KMS-11 (cell line): ENCODE measurements at regions not wholly inside any gene's neighbourhood (a gene's known extent, or its start where the extent isn't known, plus 50 kb on each side); places are given as distances from the start of the nearest gene placed in this dataset.

ENCODE experiments used
- H2AFZ ChIP-seq: fragments of 200-600 bp; sonication (generic); 2 replicates; pipeline ENCODE4 v1.6.1; 2016; ENCODE audit warnings: antibody characterized with exemption, mixed run types, low read depth
- H3K27ac ChIP-seq: fragments of 200-600 bp; sonication (generic); 2 replicates; pipeline ENCODE4 v1.6.1; 2016; ENCODE audit warnings: mild to moderate bottlenecking, mixed run types
- H3K27me3 ChIP-seq: fragments of 200-600 bp; sonication (generic); 2 replicates; pipeline ENCODE4 v1.6.1; 2017; ENCODE audit warnings: mild to moderate bottlenecking, low read depth, mixed run types, moderate library complexity; ENCODE audit not compliant: insufficient read depth
- H3K36me3 ChIP-seq: fragments of 200-600 bp; sonication (generic); 2 replicates; pipeline ENCODE4 v1.6.1; 2017; ENCODE audit warnings: mild to moderate bottlenecking, mixed run types; ENCODE audit not compliant: insufficient read depth
- H3K4me1 ChIP-seq: fragments of 200-600 bp; sonication (generic); 2 replicates; pipeline ENCODE4 v1.6.1; 2016; ENCODE audit warnings: mild to moderate bottlenecking, low read depth, mixed run types; ENCODE audit not compliant: poor library complexity, severe bottlenecking
- H3K4me2 ChIP-seq: fragments of 200-600 bp; sonication (generic); 2 replicates; pipeline ENCODE4 v1.7.0; 2016; ENCODE audit warnings: mild to moderate bottlenecking, mixed run types
- H3K4me3 ChIP-seq: fragments of 200-600 bp; sonication (generic); IDR thresholded peaks from 2 replicates; pipeline ENCODE4 v1.6.1; 2017; ENCODE audit warnings: low read depth, low read length, mixed read lengths; ENCODE audit not compliant: insufficient read depth
- H3K79me2 ChIP-seq: fragments of 200-600 bp; sonication (generic); 2 replicates; pipeline ENCODE4 v1.6.1; 2016; ENCODE audit warnings: low read depth, mixed run types; ENCODE audit not compliant: insufficient read depth
- H3K9ac ChIP-seq: fragments of 200-600 bp; sonication (generic); 2 replicates; pipeline ENCODE4 v1.6.1; 2016; ENCODE audit warnings: mild to moderate bottlenecking, mixed run types
- H4K20me1 ChIP-seq: fragments of 200-600 bp; sonication (generic); 2 replicates; pipeline ENCODE4 v1.6.1; 2016; ENCODE audit warnings: mild to moderate bottlenecking, mixed run types; ENCODE audit not compliant: insufficient read depth
- CTCF ChIP-seq: fragments of 200-600 bp; sonication (generic); conservative IDR thresholded peaks from 2 replicates; pipeline ENCODE4 v1.6.1; 2017; ENCODE audit warnings: low read depth, mild to moderate bottlenecking, antibody characterized with exemption, low read length, moderate library complexity, mixed read lengths

GRCh38 chr9:69981686-69982445, 61.8 kb upstream of the MAMDC2 start:
- Histone ChIP-seq H3K4me3 (no peak overlapping the region), H3K9ac (no peak overlapping the region), H3K4me2 (no peak overlapping the region), H3K27me3 (no peaks in the 10 kb centered on the region), H2AFZ (no peak overlapping the region), H3K79me2 (no peaks in the 10 kb centered on the region), H3K27ac (no peak overlapping the region), H3K36me3 (no peaks in the 10 kb centered on the region), H4K20me1 (no peaks in the 10 kb centered on the region), H3K4me1 (no peaks in the 10 kb centered on the region)
- TF ChIP-seq CTCF: no peak

- Histone ChIP-seq H3K4me1 (no peaks in the 10 kb centered on the region), H3K27me3 (no peaks in the 10 kb centered on the region), H3K79me2 (no peaks in the 10 kb centered on the region), H3K36me3 (no peaks in the 10 kb centered on the region), H3K27ac (no peak overlapping the region), H3K4me3 (no peak overlapping the region), H3K9ac (no peak overlapping the region), H4K20me1 (no peaks in the 10 kb centered on the region), H3K4me2 (no peak overlapping the region), H2AFZ (no peak overlapping the region)
- no peak for TF ChIP-seq CTCF
These were observed 58.8 kb upstream of the MAMDC2 start for GRCh38 chr9:69984831-69985230.

DNA sequence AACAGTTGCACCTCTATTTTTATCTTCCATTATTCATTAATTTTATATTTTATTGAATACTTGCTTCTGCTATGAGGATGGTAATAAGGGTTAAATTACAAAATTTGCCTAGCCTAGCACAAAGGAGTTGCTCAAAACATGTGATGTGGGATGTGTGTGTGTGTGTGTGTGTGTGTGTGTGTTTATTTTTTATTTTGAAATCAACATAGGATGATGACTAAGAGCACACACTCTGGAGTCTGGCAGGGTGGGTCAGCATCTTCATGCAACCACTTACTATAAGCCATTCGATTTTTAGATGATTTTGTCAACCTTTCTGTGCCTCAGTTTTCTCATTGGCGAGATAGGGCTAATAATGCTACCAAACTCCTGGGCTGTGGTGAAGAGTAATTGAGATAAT, 57.7 kb upstream of the MAMDC2 start:
- H3K9ac ChIP-seq: no peak overlapping the region
- no peak overlapping the region for H3K4me3 ChIP-seq
- H3K36me3 ChIP-seq: no peaks in the 10 kb centered on the region
- no peaks in the 10 kb centered on the region for H4K20me1 ChIP-seq
- no peak overlapping the region for H3K27ac ChIP-seq
- no peak overlapping the region for H2AFZ ChIP-seq
- H3K79me2 ChIP-seq: no peaks in the 10 kb centered on the region
- H3K27me3 ChIP-seq: no peaks in the 10 kb centered on the region
- no peak overlapping the region for H3K4me2 ChIP-seq
- no peak for TF ChIP-seq CTCF
- H3K4me1 ChIP-seq: no peaks in the 10 kb centered on the region

GRCh38 chr9:69986970-69987369, 56.7 kb upstream of the MAMDC2 start:
- no peaks in the 10 kb centered on the region for H3K4me1 ChIP-seq
- H3K9ac ChIP-seq: no peak overlapping the region
- H3K4me2 ChIP-seq: no peak overlapping the region
- H4K20me1 ChIP-seq: no peaks in the 10 kb centered on the region
- H3K4me3 ChIP-seq: no peak overlapping the region
- no peaks in the 10 kb centered on the region for H3K27me3 ChIP-seq
- TF ChIP-seq CTCF: no peak
- no peak overlapping the region for H3K27ac ChIP-seq
- H3K36me3 ChIP-seq: no peaks in the 10 kb centered on the region
- H2AFZ ChIP-seq: no peak overlapping the region
- no peaks in the 10 kb centered on the region for H3K79me2 ChIP-seq
